ENCODE measurements at regions not wholly inside any gene's neighbourhood (a gene's known extent, or its start where the extent isn't known, plus 50 kb on each side); places are given as distances from the start of the nearest gene placed in this dataset.
"Not testable (repeated sequence)": the region's sequence is repeated elsewhere in the genome, so short reads cannot be mapped to it uniquely, and the experiment has no call there.

DNA sequence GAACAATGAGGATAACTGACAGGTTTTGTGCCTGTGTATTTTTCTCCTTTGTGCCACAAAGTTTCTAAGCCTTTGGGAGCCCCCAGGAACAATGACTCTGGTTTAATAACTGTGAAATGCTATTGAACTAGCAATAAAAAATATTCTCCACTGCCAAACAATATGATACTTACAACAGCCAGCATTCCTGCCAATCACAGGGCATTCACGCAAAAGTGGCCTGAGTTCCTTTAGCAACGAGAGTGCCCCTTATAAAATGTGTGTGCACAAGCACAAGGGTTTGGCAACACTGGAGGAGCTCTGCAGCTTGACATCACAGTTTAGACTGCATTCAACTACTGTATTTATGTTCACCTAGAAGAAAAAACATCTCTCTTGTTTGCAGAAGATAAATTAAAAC, 412.9 kb upstream of the NFE2L3 start:
- Histone ChIP-seq H3K27me3 (peaks cover 0 to 4% (median 0%) of the 10 kb centered on the region in 4 donors), H3K4me3 (no peak overlapping the region), H3K9me3 (no peaks in the 10 kb centered on the region), H3K36me3 (no peaks in the 10 kb centered on the region), H3K4me1 (no peaks in the 10 kb centered on the region), H3K27ac (no peak overlapping the region)
- 84 to 92% methylated on average over 2 of the region's 2 CpGs for WGBS, 2 donors
- no peak for DNase-seq
- intact Hi-C loops (cut with DNase I): no loop called here
- TF ChIP-seq, protein P1, sequence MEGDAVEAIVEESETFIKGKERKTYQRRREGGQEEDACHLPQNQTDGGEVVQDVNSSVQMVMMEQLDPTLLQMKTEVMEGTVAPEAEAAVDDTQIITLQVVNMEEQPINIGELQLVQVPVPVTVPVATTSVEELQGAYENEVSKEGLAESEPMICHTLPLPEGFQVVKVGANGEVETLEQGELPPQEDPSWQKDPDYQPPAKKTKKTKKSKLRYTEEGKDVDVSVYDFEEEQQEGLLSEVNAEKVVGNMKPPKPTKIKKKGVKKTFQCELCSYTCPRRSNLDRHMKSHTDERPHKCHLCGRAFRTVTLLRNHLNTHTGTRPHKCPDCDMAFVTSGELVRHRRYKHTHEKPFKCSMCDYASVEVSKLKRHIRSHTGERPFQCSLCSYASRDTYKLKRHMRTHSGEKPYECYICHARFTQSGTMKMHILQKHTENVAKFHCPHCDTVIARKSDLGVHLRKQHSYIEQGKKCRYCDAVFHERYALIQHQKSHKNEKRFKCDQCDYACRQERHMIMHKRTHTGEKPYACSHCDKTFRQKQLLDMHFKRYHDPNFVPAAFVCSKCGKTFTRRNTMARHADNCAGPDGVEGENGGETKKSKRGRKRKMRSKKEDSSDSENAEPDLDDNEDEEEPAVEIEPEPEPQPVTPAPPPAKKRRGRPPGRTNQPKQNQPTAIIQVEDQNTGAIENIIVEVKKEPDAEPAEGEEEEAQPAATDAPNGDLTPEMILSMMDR (IDR thresholded peaks at IDR 0.05): no peak
- no peak for TF ChIP-seq POLR2A (IDR thresholded peaks at IDR 0.05)

DNA sequence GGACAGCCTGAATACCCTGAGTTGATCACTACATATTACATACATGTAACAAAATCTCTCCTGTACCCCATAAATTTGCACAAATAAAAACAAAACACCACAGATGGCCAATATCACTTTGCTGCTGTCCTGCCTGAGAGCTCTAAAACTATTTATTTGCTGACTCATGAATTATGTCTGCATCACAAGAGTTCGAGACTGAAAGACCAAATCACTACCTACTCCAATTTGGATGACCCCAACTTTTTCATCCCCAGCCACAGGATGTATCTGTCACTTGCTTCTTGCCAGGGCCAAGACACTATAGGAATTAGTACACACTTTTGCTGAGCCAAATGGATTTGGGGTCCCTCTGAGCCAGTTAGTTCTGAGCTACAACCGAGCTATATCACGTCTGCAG, 409.7 kb upstream of the NFE2L3 start:
- H3K9me3 ChIP-seq: no peaks in the 10 kb centered on the region
- DNase-seq: no peak
- TF ChIP-seq, protein P1 (IDR thresholded peaks at IDR 0.05): no peak
- no peak for TF ChIP-seq POLR2A (IDR thresholded peaks at IDR 0.05)

DNA sequence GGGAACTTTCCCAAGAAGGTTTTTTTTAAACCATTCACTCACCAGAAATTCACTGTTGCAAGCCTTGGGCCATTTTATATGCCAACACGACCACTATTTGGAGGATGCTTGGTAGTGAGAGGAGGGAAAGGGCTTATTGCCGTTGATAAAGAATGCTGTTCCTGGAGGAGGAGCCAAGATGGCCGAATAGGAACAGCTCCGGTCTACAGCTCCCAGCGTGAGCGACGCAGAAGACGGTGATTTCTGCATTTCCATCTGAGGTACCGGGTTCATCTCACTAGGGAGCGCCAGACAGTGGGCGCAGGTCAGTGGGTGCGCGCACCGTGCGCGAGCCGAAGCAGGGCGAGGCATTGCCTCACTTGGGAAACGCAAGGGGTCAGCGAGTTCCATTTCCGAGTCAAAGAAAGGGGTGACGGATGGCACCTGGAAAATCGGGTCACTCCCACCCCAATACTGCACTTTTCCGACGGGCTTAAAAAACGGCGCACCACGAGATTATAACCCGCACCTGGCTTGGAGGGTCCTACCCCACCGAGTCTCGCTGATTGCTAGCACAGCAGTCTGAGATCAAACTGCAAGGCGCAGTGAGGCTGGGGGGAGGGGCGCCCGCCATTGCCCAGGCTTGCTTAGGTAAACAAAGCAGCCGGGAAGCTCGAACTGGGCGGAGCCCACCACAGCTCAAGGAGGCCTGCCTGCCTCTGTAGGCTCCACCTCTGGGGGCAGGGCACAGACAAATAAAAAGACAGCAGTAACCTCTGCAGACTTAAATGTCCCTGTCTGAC, 408.1 kb upstream of the NFE2L3 start:
- H3K4me1 ChIP-seq; H3K4me3 ChIP-seq; DNase-seq; H3K9me3 ChIP-seq; intact Hi-C loops (cut with DNase I); H3K27me3 ChIP-seq; H3K36me3 ChIP-seq; H3K27ac ChIP-seq: not testable (repeated sequence)
- 80 to 92% methylated on average over 15 to 19 of the region's 37 CpGs for WGBS, 2 donors

More for the DNA sequence above, 409.7 kb upstream of the NFE2L3 start:
- H3K27me3 ChIP-seq: peaks cover 0 to under 1% (median 0%) of the 10 kb centered on the region in 4 donors
- intact Hi-C loops (cut with DNase I): no loop called here
- H3K4me1 ChIP-seq: no peaks in the 10 kb centered on the region
- H3K36me3 ChIP-seq: no peaks in the 10 kb centered on the region
- H3K4me3 ChIP-seq: no peak overlapping the region
- 80 to 83% methylated on average over 3 of the region's 3 CpGs for WGBS, 2 donors
- H3K27ac ChIP-seq: no peak overlapping the region

DNA sequence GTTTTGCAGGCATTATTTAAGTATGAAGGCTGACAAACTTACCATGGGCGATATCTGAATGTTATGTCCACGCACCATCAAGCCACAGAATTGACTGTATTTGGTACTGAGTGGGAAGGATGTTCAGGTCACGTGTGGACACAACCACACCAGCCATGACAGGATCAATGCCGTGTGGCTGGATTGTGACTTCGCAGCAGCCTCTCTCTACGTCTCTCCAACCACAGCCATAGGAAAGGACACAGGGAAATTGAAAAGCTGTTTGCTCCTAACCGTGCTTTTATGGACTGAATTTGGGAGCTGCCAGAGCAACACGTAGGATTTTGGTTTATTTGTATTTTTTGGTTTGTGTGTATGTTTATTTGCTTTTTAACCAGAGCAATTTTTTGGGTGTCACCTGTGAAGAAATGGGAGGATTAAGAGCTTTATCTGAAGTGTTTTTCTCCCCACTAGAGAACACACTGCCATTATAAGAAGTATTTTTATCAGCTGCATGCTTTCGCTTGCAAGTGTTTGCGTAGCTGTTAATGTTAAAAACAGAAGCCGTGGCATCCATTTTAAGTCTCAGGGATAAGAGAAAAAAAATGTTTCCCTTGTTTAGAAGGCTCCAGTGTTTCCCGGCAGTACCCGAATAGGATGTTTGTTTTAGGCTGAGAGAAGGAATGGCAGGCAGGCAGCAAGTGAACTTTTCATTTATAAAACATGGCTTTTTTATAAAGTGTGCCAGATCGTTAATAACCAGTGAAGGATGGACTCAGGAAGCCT, 401.1 kb upstream of the NFE2L3 start:
- TF ChIP-seq, protein P1 (IDR thresholded peaks at IDR 0.05): no peak
- TF ChIP-seq POLR2A (IDR thresholded peaks at IDR 0.05): no peak
- no peak for DNase-seq
- Histone ChIP-seq H3K36me3 (no peaks in the 10 kb centered on the region), H3K27ac (peak overlapping the region in 3 of 4 donors; percentile 59 to 87 (median 81)), H3K27me3 (peaks cover 0 to 15% (median 0%) of the 10 kb centered on the region in 4 donors), H3K4me1 (peaks cover 0 to 51% (median 13%) of the 10 kb centered on the region in 3 donors), H3K4me3 (peak overlapping the region in 1 of 4 donors; percentile 34), H3K9me3 (no peaks in the 10 kb centered on the region)
- 64 to 73% methylated on average over 14 of the region's 14 CpGs for WGBS, 2 donors
- intact Hi-C loops (cut with DNase I): no loop called here

DNA sequence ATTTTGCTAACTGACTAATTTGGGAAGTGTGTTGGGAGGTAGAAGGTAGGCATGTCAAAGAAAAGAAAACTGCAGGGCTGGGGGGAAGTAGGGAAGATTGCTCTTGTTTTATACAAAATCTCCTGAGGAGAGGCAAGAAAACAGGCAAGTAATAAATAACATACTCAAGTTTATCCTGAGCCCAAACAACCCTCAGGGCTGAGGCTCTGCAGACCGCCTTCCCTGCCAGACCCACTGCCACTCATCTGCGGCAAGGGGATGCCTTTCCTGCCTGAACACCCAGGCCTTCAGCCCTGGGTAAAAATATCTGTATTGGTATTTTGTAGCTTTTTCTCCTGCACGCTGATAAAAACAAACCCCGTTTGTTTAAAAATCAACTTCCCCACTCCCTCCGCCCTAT, 399.8 kb upstream of the NFE2L3 start:
- H3K9me3 ChIP-seq: no peaks in the 10 kb centered on the region
- no peak for DNase-seq
- TF ChIP-seq POLR2A (IDR thresholded peaks at IDR 0.05): no peak
- TF ChIP-seq, protein P1 (IDR thresholded peaks at IDR 0.05): no peak
- no peaks in the 10 kb centered on the region for H3K36me3 ChIP-seq
- 59 to 92% methylated on average over 5 of the region's 5 CpGs for WGBS, 2 donors
- no peak overlapping the region for H3K4me3 ChIP-seq
- H3K27ac ChIP-seq: peak overlapping the region; percentile 18 to 87 (median 70)
- peaks cover 0 to 15% (median 0%) of the 10 kb centered on the region in 4 donors for H3K27me3 ChIP-seq
- intact Hi-C loops (cut with DNase I): no loop called here
- peaks cover 0 to 62% (median 15%) of the 10 kb centered on the region in 3 donors for H3K4me1 ChIP-seq
